Activated CD4-positive, alpha-beta memory T cell treated with anti-CD3 and anti-CD28 coated beads, Interleukin-2, amount 10 ng/mL, durations not matched to agents 7 days and 5 days (primary cell): ENCODE measurements at regions not wholly inside any gene's neighbourhood (a gene's known extent, or its start where the extent isn't known, plus 50 kb on each side); places are given as distances from the start of the nearest gene placed in this dataset.
"Not testable (repeated sequence)": the region's sequence is repeated elsewhere in the genome, so short reads cannot be mapped to it uniquely, and the experiment has no call there.

Experiments
- CTCF ChIA-PET: fragments of 350-600 bp; sonication (Branson Sonifier 250); formaldehyde crosslinking; loops from one replicate; lab custom pipeline; 2021; ENCODE audit warnings: antibody characterized with exemption, inconsistent platforms; lab: Charles Lee
- POLR2A ChIA-PET: fragments of 350-600 bp; sonication (Branson Sonifier 250); formaldehyde crosslinking; loops from one replicate; lab custom pipeline; 2021; ENCODE audit warnings: antibody characterized with exemption; lab: Charles Lee
- DNase-seq: peaks from one replicate; pipeline ENCODE4 v3.0.0-alpha.2; 2020
- H3K27ac Mint-ChIP-seq: one replicate; pipeline ENCODE4 v1.8.0; 2021; ENCODE audit warnings: mild to moderate bottlenecking, mixed read lengths
- H3K27me3 Mint-ChIP-seq: one replicate; pipeline ENCODE4 v1.8.0; 2021; ENCODE audit warnings: mixed read lengths
- H3K36me3 Mint-ChIP-seq: one replicate; pipeline ENCODE4 v1.8.0; 2021; ENCODE audit warnings: low read depth, mixed read lengths
- H3K4me1 Mint-ChIP-seq: one replicate; pipeline ENCODE4 v1.8.0; 2021; ENCODE audit warnings: mixed read lengths
- H3K4me3 Mint-ChIP-seq: one replicate; pipeline ENCODE4 v1.8.0; 2021; ENCODE audit warnings: mild to moderate bottlenecking, mixed read lengths
- H3K9me3 Mint-ChIP-seq: one replicate; pipeline ENCODE4 v1.8.0; 2021; ENCODE audit warnings: mixed read lengths

DNA sequence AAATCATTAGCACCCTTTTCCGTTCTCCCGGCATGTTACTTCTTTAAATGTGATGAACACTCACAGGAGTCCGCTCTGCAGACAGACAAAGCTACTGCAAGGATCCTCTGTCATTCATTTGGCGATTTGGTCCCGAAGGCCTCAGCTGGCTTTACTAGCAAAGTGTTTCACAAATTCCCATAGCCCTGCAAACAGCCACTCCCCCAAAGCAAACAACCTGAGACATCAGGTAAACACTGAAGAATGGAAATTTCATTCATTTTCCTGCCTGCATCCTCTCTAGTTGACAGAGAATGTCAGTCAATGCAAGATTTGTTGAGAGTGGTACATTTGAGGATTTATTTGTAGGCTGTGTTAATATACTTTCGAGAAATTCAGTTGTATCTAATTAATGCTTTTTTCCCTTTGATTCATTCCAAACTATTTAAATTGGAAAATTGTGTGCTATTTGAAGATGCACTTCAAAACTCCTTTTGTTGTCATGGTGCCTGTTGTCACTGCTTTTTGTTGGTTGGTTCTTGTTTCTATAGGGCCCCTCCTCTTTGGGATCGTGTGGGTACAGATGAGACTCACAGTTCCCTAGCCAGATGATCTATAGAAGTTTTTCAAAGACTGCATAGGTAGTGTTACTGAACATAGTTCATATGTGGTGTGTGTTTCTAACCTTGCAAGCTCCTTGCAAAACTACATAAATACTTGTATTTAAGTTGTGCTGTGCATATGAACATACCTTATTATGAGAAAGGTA, 215.7 kb upstream of the PLGLB2 start:
- DNase-seq, H3K36me3 Mint-ChIP-seq, POLR2A ChIA-PET, H3K27me3 Mint-ChIP-seq, CTCF ChIA-PET, H3K27ac Mint-ChIP-seq, H3K4me3 Mint-ChIP-seq, H3K9me3 Mint-ChIP-seq: not testable (repeated sequence)
- peaks cover 12% of the 10 kb centered on the region for H3K4me1 Mint-ChIP-seq

DNA sequence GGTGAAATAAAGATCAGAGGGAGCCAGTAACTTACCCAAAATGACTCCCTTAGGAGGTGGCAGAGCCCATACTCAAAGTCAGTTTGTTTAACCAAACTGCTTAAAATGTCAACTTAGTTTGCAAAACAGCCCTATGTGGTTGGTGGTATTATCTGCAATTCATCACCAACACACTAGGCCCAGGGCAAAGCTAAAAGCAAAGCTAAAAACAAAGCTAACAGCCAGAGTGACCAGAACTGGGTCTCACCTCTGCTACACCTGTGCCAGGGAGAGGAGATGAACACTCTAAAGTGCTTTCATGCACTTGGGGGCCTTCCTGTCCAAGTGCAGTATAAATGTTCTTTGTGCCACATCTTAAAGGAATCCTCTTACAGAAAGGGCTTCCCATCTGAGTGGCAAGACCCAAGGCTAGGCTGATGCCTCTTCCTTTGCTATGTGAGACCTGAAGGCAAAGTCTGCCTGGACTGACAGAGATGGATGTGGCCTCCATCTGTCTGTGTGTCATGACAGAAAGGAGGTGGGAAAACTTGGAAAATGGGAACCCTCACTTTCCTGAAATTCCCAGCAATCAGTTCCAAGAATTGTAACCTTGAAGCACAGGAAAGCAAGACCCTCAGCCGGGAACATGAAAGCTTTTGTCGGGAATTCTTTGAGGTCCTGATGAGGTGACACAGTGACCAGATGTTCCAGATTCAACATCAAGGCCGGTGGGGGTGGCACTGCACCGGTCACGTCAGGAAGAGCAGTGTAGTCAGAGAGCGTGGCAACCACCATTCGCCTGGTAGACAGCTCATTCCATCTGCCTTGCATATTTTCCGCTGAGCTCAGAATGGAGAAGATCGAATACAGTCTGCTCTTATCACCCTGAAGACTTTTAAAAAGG, 214.3 kb upstream of the PLGLB2 start:
- DNase-seq, POLR2A ChIA-PET, H3K4me3 Mint-ChIP-seq, H3K27me3 Mint-ChIP-seq, H3K27ac Mint-ChIP-seq, H3K9me3 Mint-ChIP-seq, H3K36me3 Mint-ChIP-seq, CTCF ChIA-PET: not testable (repeated sequence)
- peaks cover 16% of the 10 kb centered on the region for H3K4me1 Mint-ChIP-seq

DNA sequence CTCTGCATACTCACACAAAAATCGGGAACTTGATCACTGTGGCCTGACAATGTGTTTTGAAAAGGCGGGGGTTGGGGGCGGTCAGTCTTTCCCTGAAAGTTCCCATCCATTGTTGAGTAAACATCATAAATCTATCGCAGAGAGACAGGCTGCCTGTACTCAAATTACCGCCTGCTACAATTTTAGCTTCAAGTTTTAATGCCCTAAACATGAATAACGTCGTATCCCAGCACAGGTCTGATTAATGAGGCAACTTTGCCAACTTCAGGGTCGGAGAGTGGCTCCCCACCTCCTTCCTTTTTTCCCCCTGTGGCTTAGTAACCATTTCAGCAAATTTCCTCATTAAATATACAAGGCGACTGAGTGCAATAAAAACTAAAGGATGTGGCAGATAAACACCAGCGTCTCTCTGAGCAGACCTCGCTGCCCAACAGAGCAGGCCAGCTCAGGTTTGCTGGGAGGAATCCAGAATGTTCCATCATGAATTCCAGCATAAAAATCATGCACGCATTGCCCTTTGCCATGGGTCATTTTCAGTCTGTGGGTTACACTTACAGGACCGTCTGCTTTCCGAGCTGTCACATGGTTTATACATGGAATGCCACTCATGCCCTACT, 213.5 kb upstream of the PLGLB2 start:
- CTCF ChIA-PET, DNase-seq, POLR2A ChIA-PET, H3K36me3 Mint-ChIP-seq, H3K4me3 Mint-ChIP-seq, H3K9me3 Mint-ChIP-seq, H3K27me3 Mint-ChIP-seq, H3K27ac Mint-ChIP-seq: not testable (repeated sequence)
- peaks cover 16% of the 10 kb centered on the region for H3K4me1 Mint-ChIP-seq

DNA sequence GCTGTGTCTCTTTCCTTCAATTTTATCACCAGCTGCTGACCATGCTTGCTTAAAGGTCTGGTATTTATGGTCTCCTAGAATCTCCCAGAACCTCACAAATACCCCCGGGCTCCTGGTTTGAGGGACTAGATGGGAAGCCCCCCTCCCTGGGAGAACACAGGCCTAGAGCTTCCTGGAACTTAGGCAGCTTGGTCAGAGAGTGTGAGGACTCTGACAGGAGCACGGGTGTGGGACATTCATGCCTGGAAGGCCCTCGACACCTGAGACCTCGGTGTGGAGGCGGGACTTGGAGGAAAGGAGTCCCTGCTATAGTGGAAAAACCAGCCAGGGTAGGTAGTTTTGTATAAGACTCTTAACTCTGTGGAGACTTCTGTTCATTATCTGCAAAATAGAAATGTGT, 211.5 kb upstream of the PLGLB2 start:
- H3K9me3 Mint-ChIP-seq, H3K27ac Mint-ChIP-seq, POLR2A ChIA-PET, H3K4me3 Mint-ChIP-seq, H3K27me3 Mint-ChIP-seq, DNase-seq, H3K36me3 Mint-ChIP-seq, CTCF ChIA-PET: not testable (repeated sequence)
- peaks cover 14% of the 10 kb centered on the region for H3K4me1 Mint-ChIP-seq

DNA sequence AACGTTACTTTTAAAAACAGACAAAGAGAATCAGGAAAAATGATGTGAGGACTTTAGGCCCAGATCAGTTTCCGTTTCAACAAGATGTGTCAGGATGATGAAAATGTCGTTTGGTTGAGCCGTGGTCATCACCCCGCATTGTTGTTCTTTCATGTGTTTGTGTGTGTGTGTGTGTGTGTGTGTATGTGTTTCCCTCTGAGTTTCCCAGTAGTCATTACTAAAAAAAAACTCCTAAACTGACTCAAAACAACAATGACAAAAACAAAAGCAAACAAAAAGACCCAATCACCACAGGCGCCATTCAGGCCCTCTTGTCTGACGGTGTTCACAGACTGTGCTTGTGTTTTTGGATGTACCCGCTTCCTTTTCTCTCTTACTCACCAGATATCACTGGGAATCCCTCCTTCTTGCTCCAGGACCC, 210.6 kb upstream of the PLGLB2 start:
- POLR2A ChIA-PET, H3K9me3 Mint-ChIP-seq, H3K36me3 Mint-ChIP-seq, H3K4me3 Mint-ChIP-seq, DNase-seq, H3K27me3 Mint-ChIP-seq, CTCF ChIA-PET: not testable (repeated sequence)
- Mint-ChIP-seq H3K27ac (peak overlapping the region; percentile 61), H3K4me1 (peaks cover 13% of the 10 kb centered on the region)

DNA sequence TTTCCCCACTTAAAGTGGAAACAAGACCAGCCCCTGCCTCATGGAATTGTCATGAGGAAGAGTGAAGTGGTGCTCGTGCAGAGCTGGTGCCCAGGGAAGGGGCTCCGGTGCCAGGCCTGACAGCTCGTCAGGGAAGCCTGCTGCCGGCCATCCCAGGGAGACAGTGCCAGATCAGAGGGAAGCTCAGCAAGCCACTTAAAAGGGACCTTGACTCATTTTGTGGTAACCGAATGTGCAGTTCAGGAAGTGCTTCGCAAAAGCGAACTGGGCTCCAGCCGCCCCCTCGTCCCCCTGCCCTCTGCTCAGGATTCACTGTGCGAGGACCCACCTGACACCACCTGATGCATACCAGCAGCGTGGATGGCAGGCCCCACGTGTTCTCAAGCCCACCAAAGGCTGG, 209.6 kb upstream of the PLGLB2 start:
- POLR2A ChIA-PET, CTCF ChIA-PET, DNase-seq, H3K9me3 Mint-ChIP-seq, H3K27ac Mint-ChIP-seq, H3K27me3 Mint-ChIP-seq, H3K4me3 Mint-ChIP-seq, H3K36me3 Mint-ChIP-seq: not testable (repeated sequence)
- H3K4me1 Mint-ChIP-seq = peaks cover 11% of the 10 kb centered on the region

DNA sequence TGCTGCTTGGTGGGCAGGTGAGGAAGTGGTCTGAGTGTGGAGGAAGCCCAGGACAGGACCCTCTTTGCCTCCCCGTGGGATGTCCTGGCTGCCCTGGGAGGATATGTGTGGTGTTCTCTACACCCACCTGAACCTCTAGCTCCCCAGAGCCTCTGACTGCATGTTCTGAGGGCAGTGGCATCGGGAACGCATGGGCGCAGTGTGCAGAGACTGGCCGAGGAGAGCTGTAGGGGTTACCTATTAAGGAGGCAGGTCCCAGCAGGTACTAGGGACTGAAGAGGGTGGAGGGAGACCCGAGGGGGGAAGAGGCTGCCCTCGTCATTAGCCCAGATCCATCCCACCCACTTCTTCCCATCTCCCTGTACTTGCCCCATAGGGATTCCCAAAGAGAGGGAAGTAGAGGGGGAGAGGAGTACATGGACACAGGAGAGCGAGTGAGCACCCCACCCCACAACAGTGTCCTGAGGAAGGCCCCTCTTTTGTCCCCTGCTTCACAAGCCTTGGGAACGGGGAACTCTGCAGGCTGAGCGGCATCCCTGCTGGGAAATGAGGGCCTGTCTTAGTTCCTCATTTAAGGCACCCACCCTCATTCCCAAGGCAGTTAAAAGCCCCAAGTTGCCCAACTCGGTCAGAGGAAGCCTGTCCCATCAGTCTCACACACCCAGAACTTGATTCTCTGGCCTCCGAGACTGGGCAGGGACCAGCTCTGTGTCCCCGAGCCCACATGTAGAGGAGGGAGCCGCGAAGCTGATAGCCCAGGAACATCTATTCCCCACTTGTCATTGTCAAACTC, 208.5 kb upstream of the PLGLB2 start:
- POLR2A ChIA-PET, H3K27me3 Mint-ChIP-seq, H3K27ac Mint-ChIP-seq, DNase-seq, CTCF ChIA-PET, H3K4me1 Mint-ChIP-seq, H3K9me3 Mint-ChIP-seq, H3K4me3 Mint-ChIP-seq, H3K36me3 Mint-ChIP-seq: not testable (repeated sequence)

DNA sequence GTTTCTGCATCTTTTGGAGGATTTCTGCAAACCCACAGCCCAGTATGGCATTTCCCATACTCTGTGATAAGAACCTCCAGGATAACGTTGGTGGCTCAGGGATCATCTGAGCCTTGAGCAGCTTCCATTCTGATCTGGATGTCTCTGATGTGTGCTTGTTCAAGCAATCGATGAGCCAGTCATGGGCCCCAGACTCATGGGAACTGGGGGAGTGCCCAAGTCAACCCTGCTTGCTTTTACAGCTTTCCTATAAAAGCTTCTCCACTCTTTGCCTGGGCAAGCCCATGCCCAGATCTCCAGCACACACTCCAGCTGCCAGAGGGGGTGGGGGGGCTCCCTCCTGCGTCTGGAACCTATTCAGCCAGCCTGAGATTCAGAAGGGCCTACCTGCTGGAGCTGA, 207.6 kb upstream of the PLGLB2 start:
- H3K9me3 Mint-ChIP-seq, H3K36me3 Mint-ChIP-seq, H3K27me3 Mint-ChIP-seq, H3K4me3 Mint-ChIP-seq, POLR2A ChIA-PET, CTCF ChIA-PET, H3K4me1 Mint-ChIP-seq, DNase-seq, H3K27ac Mint-ChIP-seq: not testable (repeated sequence)

DNA sequence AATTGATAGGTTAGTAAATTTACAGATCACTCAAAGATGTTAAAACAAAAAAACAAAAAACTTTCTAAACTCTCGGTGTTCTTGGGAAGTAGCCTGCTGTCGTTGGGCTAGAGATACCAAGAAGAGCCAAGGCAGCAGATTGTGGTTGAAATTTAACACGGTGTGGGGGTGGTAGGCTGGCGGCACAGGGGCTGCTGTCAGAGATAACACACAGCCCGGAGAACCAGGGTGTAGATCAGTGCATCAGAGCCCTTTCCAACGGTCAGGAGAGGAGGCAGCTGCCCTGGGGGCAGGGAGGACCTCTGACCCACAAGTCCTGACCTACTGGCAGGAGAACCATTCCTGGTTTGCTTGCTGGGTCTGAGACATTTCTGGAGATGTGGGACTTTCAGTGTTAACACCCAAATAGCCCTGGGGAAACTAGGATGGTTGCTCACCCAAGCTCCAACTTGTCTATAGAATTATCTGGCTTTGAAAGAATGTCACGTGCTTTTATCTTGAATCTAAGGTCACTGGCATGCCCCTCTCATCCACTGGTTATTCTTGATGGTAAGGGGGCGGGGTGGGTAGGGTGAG, 205.2 kb upstream of the PLGLB2 start:
- H3K9me3 Mint-ChIP-seq, H3K27ac Mint-ChIP-seq, H3K4me1 Mint-ChIP-seq, H3K4me3 Mint-ChIP-seq, H3K27me3 Mint-ChIP-seq, CTCF ChIA-PET, H3K36me3 Mint-ChIP-seq, POLR2A ChIA-PET: not testable (repeated sequence)
- peak; percentile 31 for DNase-seq

DNA sequence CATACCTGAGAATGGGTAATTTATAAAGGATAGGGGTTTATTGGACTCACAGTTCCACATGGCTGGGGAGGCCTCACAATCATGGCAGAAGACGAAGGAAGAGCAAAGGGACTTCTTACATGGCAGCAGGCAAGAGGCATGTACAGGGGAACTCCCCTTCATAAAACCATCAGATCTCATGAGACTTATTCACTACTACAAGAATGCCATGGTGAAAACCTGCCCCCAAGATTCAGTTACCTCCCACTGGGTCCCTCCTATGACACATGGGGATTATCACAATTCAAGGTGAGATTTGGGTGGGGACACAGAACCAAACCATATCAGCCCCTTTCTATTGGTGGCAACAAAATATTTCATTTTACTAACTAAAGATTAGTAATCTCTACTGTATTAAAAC, 204.1 kb upstream of the PLGLB2 start:
- POLR2A ChIA-PET, H3K9me3 Mint-ChIP-seq, H3K4me1 Mint-ChIP-seq, H3K27me3 Mint-ChIP-seq, H3K36me3 Mint-ChIP-seq, CTCF ChIA-PET, DNase-seq, H3K27ac Mint-ChIP-seq, H3K4me3 Mint-ChIP-seq: not testable (repeated sequence)

DNA sequence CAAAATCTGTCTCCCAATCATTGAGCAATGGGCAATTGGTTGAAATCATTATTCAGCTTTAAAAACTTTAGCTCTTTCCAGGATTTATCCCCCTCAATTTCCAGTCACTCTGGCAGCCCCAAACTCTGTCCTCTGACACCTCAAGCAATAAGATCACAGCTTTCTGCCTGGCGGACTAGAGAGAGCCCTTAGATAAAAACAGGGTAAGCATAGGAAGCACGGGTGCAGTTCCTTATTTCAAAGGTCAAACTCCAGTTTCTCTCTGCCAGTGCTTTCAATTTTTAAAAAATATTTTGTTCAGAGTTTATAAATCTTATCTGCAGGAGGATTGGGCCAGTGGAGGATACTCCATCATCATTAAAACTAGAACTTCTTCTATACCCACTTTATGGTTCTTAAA, 200.8 kb upstream of the PLGLB2 start:
- H3K36me3 Mint-ChIP-seq, H3K27me3 Mint-ChIP-seq, H3K9me3 Mint-ChIP-seq, H3K4me1 Mint-ChIP-seq, H3K27ac Mint-ChIP-seq, DNase-seq, POLR2A ChIA-PET, CTCF ChIA-PET, H3K4me3 Mint-ChIP-seq: not testable (repeated sequence)

DNA sequence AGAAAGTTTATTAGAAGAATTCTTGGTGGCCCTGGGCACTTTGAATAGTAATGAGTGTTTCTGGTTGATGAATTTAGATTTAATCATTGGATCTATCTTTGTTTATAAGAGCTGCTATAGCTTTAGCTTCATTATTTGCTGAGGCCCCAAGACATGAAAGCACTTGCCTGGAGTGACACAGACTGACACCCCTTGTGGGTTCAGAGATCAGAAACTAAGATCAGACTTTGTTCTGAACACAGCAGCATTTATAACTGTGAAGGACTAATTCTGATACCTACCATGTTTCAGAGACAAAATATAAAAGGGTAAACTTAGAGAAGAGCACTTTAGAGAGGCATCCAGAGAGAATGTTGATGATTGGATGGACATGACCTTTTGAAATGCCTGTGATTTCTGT, 199.9 kb upstream of the PLGLB2 start:
- H3K36me3 Mint-ChIP-seq, POLR2A ChIA-PET, CTCF ChIA-PET, H3K27me3 Mint-ChIP-seq, DNase-seq, H3K4me1 Mint-ChIP-seq, H3K27ac Mint-ChIP-seq, H3K9me3 Mint-ChIP-seq, H3K4me3 Mint-ChIP-seq: not testable (repeated sequence)
